CD14-positive monocyte (primary cell): ENCODE measurements at regions not wholly inside any gene's neighbourhood (a gene's known extent, or its start where the extent isn't known, plus 50 kb on each side); places are given as distances from the start of the nearest gene placed in this dataset.

Source experiments
- DNase-seq, 3 donors: peaks; one replicate each; pipeline ENCODE4 v3.0.0-alpha.2; 2011 to 2022
- H2AFZ ChIP-seq: 2 replicates; pipeline ENCODE4 v1.6.0; 2012; ENCODE audit warnings: mild to moderate bottlenecking, low read depth, low read length, inconsistent platforms; ENCODE audit not compliant: insufficient read depth, poor library complexity, severe bottlenecking
- H3K27ac ChIP-seq, 2 donors: 1 replicate in 1 of 2; 2 replicates in 1 of 2; pipeline ENCODE4 v1.5.1; 2012 to 2013; ENCODE audit warnings: low read length in 2 of 2, control low read depth in 1 of 2, inconsistent platforms in 1 of 2, low read depth in 1 of 2, mild to moderate bottlenecking in 1 of 2
- H3K27me3 ChIP-seq, 2 donors: one replicate each; pipeline versions ENCODE4 v1.6.0 to v1.6.1; 2011 to 2013; ENCODE audit warnings: low read length in 2 of 2; ENCODE audit not compliant: control insufficient read depth in 2 of 2, insufficient read depth in 2 of 2
- H3K36me3 ChIP-seq, 2 donors: replicated peaks in 1 of 2; 1 replicate in 1 of 2; 2 replicates in 1 of 2; pipeline versions ENCODE4 v1.5.1 to v1.6.1; 2012 to 2013; ENCODE audit warnings: low read length in 2 of 2, control low read depth in 1 of 2, inconsistent platforms in 1 of 2, mild to moderate bottlenecking in 1 of 2; ENCODE audit not compliant: insufficient read depth in 2 of 2, control insufficient read depth in 1 of 2
- H3K4me1 ChIP-seq, 2 donors: 1 replicate in 1 of 2; 2 replicates in 1 of 2; pipeline versions ENCODE4 v1.5.1 to v1.6.1; 2012 to 2013; ENCODE audit warnings: low read length in 2 of 2, control low read depth in 1 of 2, inconsistent platforms in 1 of 2, mild to moderate bottlenecking in 1 of 2, moderate library complexity in 1 of 2; ENCODE audit not compliant: insufficient read depth in 2 of 2, control insufficient read depth in 1 of 2
- H3K4me2 ChIP-seq: replicated peaks from 2 replicates; pipeline ENCODE3; 2012; ENCODE audit warnings: low read length, moderate library complexity, mild to moderate bottlenecking; ENCODE audit not compliant: poor library complexity, severe bottlenecking; ENCODE audit errors: extremely low read depth
- H3K4me3 ChIP-seq, 3 experiments: fragments of 200-600 bp in 1 of 3; sonication (generic) in 1 of 3; replicated peaks in 1 of 3; 1 replicate in 2 of 3; 2 replicates in 1 of 3; pipeline ENCODE4 v1.5.1; 2011 to 2013; ENCODE audit warnings: low read length in 3 of 3, mild to moderate bottlenecking in 3 of 3, control low read depth in 2 of 3, low read depth in 2 of 3, inconsistent platforms in 1 of 3, moderate library complexity in 1 of 3
- H3K79me2 ChIP-seq: 2 replicates; pipeline ENCODE4 v1.6.0; 2012; ENCODE audit warnings: mild to moderate bottlenecking, control low read depth, inconsistent platforms, low read length, moderate library complexity; ENCODE audit not compliant: insufficient read depth
- H3K9ac ChIP-seq: 2 replicates; pipeline ENCODE4 v1.6.0; 2017; ENCODE audit warnings: low read length, mild to moderate bottlenecking; ENCODE audit not compliant: insufficient read depth, poor library complexity, severe bottlenecking
- H3K9me3 ChIP-seq, 2 donors: replicated peaks in 1 of 2; 1 replicate in 1 of 2; 2 replicates in 1 of 2; pipeline versions ENCODE4 v1.5.1 to v1.6.1; 2012 to 2013; ENCODE audit warnings: low read length in 2 of 2, control low read depth in 1 of 2; ENCODE audit not compliant: control insufficient read depth in 1 of 2, insufficient read depth in 1 of 2
- H4K20me1 ChIP-seq: 2 replicates; pipeline ENCODE4 v1.6.0; 2012; ENCODE audit warnings: mild to moderate bottlenecking, low read length, control low read depth, moderate library complexity; ENCODE audit not compliant: insufficient read depth
- H3K27ac Mint-ChIP-seq, 7 donors: one replicate each; pipeline ENCODE4 v1.8.0; 2020; ENCODE audit warnings: mild to moderate bottlenecking in 7 of 7, mixed read lengths in 7 of 7, moderate library complexity in 6 of 7, inconsistent platforms in 2 of 7
- H3K27me3 Mint-ChIP-seq, 3 donors: one replicate each; pipeline ENCODE4 v1.8.0; 2021 to 2022; ENCODE audit warnings: low read depth in 3 of 3, mild to moderate bottlenecking in 3 of 3, mixed read lengths in 3 of 3, moderate library complexity in 3 of 3, inconsistent platforms in 1 of 3
- H3K36me3 Mint-ChIP-seq, 2 donors: one replicate each; pipeline ENCODE4 v1.8.0; 2020; ENCODE audit warnings: mixed read lengths in 2 of 2, inconsistent platforms in 1 of 2, mild to moderate bottlenecking in 1 of 2
- H3K4me1 Mint-ChIP-seq: one replicate; pipeline ENCODE4 v1.8.0; 2020; ENCODE audit warnings: mild to moderate bottlenecking, mixed read lengths
- H3K4me3 Mint-ChIP-seq, 2 donors: one replicate each; pipeline ENCODE4 v1.8.0; 2020; ENCODE audit warnings: mild to moderate bottlenecking in 2 of 2, mixed read lengths in 2 of 2, moderate library complexity in 1 of 2
- H3K9me3 Mint-ChIP-seq, 7 donors: one replicate each; pipeline ENCODE4 v1.8.0; 2020 to 2022; ENCODE audit warnings: mixed read lengths in 7 of 7, mild to moderate bottlenecking in 6 of 7, moderate library complexity in 6 of 7, inconsistent platforms in 2 of 7
- WGBS: methylation state at CpG from one replicate; pipeline ENCODE4 v1.1.5; 2013; ENCODE audit warnings: missing lambda C conversion rate; ENCODE audit not compliant: insufficient coverage; 5-methylcytosine and 5-hydroxymethylcytosine counted together
- intact Hi-C, 2 donors: fragments of 100-400 bp; cut with micrococcal nuclease; formaldehyde crosslinking; loops; one replicate each; pipeline versions ENCODE4 v1.15.0 to v1.15.1; 2023
- TF ChIP-seq, protein P1 (sequence below): fragments of 200-600 bp; IDR thresholded peaks from one replicate; pipeline ENCODE4 v1.8.0; 2022; ENCODE audit warnings: antibody characterized with exemption, mild to moderate bottlenecking

DNA sequence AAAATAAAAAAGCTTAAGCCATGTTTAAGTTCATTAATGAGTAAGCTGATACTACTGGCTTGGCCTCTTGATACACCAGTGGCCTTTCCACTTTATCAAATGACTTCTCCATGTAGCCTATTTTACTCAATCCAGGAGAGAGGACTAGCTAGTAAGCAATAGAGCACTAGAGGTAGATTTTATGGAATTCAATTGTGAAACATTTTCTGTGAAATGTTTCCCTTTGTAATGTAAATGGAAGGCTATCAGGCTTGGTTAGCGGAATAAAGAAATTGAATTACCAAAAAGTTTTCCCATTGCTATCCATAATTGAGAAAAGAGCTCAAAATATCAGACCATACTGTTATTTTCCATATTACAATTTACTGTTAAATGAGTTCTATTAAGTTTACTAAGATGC is 515.4 kb upstream of the CDH2 start:
- no peaks in the 10 kb centered on the region for H3K36me3 Mint-ChIP-seq
- intact Hi-C loops: no loop called here
- no CpG with 5 or more reads among the region's 1 CpG for WGBS

DNA sequence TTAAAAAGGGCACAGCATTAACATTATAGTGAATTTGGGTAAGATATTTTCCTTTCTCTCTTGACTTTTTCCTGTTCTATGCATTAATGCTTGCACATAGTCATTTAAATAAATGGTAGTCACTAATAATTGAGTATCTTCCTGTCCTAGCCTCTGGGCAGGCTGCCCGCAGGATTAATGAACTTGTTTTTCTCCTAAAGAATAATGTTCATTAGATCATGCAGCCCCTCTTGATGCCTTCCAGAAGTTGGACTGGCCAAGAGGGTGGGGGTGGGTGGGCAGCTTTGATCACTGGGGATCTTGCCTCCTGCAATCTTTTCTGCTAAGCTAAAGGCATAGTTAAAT is 514.5 kb upstream of the CDH2 start:
- H3K36me3 Mint-ChIP-seq: no peaks in the 10 kb centered on the region
- WGBS: no CpG with 5 or more reads among the region's 1 CpG
- no peak overlapping the region for H3K4me2 ChIP-seq

More for the DNA sequence above, 515.4 kb upstream of the CDH2 start:
- H3K27ac ChIP-seq: no peak overlapping the region
- peaks cover 2 to 21% (median 6%) of the 10 kb centered on the region in 7 donors for H3K9me3 Mint-ChIP-seq
- no peaks in the 10 kb centered on the region for H3K4me1 Mint-ChIP-seq
- H3K27me3 Mint-ChIP-seq: peaks cover 0 to 3% (median 0%) of the 10 kb centered on the region in 3 donors
- no peak overlapping the region for H2AFZ ChIP-seq
- no peak for DNase-seq
- no peaks in the 10 kb centered on the region for H4K20me1 ChIP-seq
- no peaks in the 10 kb centered on the region for H3K79me2 ChIP-seq
- no peaks in the 10 kb centered on the region for H3K9me3 ChIP-seq
- H3K27ac Mint-ChIP-seq: no peak overlapping the region
- H3K4me2 ChIP-seq: no peak overlapping the region
- no peaks in the 10 kb centered on the region for H3K4me1 ChIP-seq
- no peak overlapping the region for H3K4me3 Mint-ChIP-seq
- H3K36me3 ChIP-seq: no peaks in the 10 kb centered on the region
- TF ChIP-seq, protein P1, sequence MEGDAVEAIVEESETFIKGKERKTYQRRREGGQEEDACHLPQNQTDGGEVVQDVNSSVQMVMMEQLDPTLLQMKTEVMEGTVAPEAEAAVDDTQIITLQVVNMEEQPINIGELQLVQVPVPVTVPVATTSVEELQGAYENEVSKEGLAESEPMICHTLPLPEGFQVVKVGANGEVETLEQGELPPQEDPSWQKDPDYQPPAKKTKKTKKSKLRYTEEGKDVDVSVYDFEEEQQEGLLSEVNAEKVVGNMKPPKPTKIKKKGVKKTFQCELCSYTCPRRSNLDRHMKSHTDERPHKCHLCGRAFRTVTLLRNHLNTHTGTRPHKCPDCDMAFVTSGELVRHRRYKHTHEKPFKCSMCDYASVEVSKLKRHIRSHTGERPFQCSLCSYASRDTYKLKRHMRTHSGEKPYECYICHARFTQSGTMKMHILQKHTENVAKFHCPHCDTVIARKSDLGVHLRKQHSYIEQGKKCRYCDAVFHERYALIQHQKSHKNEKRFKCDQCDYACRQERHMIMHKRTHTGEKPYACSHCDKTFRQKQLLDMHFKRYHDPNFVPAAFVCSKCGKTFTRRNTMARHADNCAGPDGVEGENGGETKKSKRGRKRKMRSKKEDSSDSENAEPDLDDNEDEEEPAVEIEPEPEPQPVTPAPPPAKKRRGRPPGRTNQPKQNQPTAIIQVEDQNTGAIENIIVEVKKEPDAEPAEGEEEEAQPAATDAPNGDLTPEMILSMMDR: no peak
- H3K4me3 ChIP-seq: no peak overlapping the region
- H3K9ac ChIP-seq: no peak overlapping the region
- H3K27me3 ChIP-seq: no peaks in the 10 kb centered on the region

More for the DNA sequence above, 514.5 kb upstream of the CDH2 start:
- Histone ChIP-seq H3K9ac (no peak overlapping the region), H3K4me3 (no peak overlapping the region), H3K4me1 (no peaks in the 10 kb centered on the region), H3K27ac (no peak overlapping the region), H3K9me3 (no peaks in the 10 kb centered on the region), H4K20me1 (no peaks in the 10 kb centered on the region), H2AFZ (no peak overlapping the region), H3K79me2 (no peaks in the 10 kb centered on the region), H3K27me3 (no peaks in the 10 kb centered on the region), H3K36me3 (no peaks in the 10 kb centered on the region)
- Mint-ChIP-seq H3K4me3 (no peak overlapping the region), H3K27me3 (peaks cover 0 to 3% (median 0%) of the 10 kb centered on the region in 3 donors), H3K4me1 (no peaks in the 10 kb centered on the region), H3K9me3 (peaks cover 0 to 18% (median 7%) of the 10 kb centered on the region in 7 donors), H3K27ac (no peak overlapping the region)
- DNase-seq: no peak
- TF ChIP-seq, protein P1: no peak
- intact Hi-C loops: no loop called here
